ENCODE measurements at regions not wholly inside any gene's neighbourhood (a gene's known extent, or its start where the extent isn't known, plus 50 kb on each side); places are given as distances from the start of the nearest gene placed in this dataset.
"Not testable (repeated sequence)": the region's sequence is repeated elsewhere in the genome, so short reads cannot be mapped to it uniquely, and the experiment has no call there.

- TF ChIP-seq ZNF773 (CRISPR knock-in tag; IDR thresholded peaks at IDR 0.05; ENCODE audit: borderline replicate concordance); ZFX (CRISPR knock-in tag; IDR thresholded peaks at IDR 0.05; ENCODE audit: low read depth); THRA (CRISPR knock-in tag; IDR thresholded peaks at IDR 0.05; ENCODE audit: borderline replicate concordance); GPBP1L1 (CRISPR knock-in tag; IDR thresholded peaks at IDR 0.05); NFYC (CRISPR knock-in tag; IDR thresholded peaks at IDR 0.05); ELF3 (CRISPR knock-in tag; IDR thresholded peaks at IDR 0.05); ZNF30 (CRISPR knock-in tag; IDR thresholded peaks at IDR 0.05); IRF2 (CRISPR knock-in tag; IDR thresholded peaks at IDR 0.05); PREB (CRISPR knock-in tag; IDR thresholded peaks at IDR 0.05); ZNF510 (CRISPR knock-in tag; IDR thresholded peaks at IDR 0.05; ENCODE audit: low read depth): not testable (repeated sequence)
- TF ChIP-seq, protein P1, sequence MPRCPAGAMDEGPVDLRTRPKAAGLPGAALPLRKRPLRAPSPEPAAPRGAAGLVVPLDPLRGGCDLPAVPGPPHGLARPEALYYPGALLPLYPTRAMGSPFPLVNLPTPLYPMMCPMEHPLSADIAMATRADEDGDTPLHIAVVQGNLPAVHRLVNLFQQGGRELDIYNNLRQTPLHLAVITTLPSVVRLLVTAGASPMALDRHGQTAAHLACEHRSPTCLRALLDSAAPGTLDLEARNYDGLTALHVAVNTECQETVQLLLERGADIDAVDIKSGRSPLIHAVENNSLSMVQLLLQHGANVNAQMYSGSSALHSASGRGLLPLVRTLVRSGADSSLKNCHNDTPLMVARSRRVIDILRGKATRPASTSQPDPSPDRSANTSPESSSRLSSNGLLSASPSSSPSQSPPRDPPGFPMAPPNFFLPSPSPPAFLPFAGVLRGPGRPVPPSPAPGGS (CRISPR knock-in tag; IDR thresholded peaks at IDR 0.05): not testable (repeated sequence)
Observed at GRCh38 chr1:143845193-143845592, 126.6 kb downstream of the FAM72C start.
